B cell (primary cell): ENCODE measurements at regions not wholly inside any gene's neighbourhood (a gene's known extent, or its start where the extent isn't known, plus 50 kb on each side); places are given as distances from the start of the nearest gene placed in this dataset.

Experiments used
- ATAC-seq: fragments of 200-7000 bp; cut with Tn5 transposase; one replicate; pipeline ENCODE4 v1.10.0; 2021; ENCODE audit warnings: low read depth, mild to moderate bottlenecking, moderate number of reproducible peaks, moderate library complexity
- CTCF ChIA-PET: fragments of 350-600 bp; sonication (Branson Sonifier 250); formaldehyde crosslinking; loops from one replicate; lab custom pipeline; 2021; ENCODE audit warnings: antibody characterized with exemption, inconsistent platforms; lab: Charles Lee
- POLR2A ChIA-PET: fragments of 350-600 bp; sonication (Branson Sonifier 250); formaldehyde crosslinking; loops from one replicate; lab custom pipeline; 2021; ENCODE audit warnings: antibody characterized with exemption; lab: Charles Lee
- DNase-seq: peaks from one replicate; pipeline ENCODE4 v3.0.0; 2013
- H2AFZ ChIP-seq: 2 replicates; pipeline ENCODE4 v1.6.1; 2012; ENCODE audit warnings: mild to moderate bottlenecking, low read depth, low read length; ENCODE audit not compliant: insufficient read depth, poor library complexity, severe bottlenecking
- H3K27ac ChIP-seq, 2 donors: 1 replicate in 1 of 2; 2 replicates in 1 of 2; pipeline ENCODE4 v1.5.1; 2012 to 2013; ENCODE audit warnings: low read length in 2 of 2, mild to moderate bottlenecking in 2 of 2, moderate library complexity in 1 of 2
- H3K27me3 ChIP-seq, 4 experiments: fragments of 200-600 bp in 1 of 4; sonication (generic) in 1 of 4; replicated peaks in 1 of 4; 1 replicate in 2 of 4; 2 replicates in 2 of 4; pipeline versions ENCODE4 v1.6.1 to v1.7.0; 2013 to 2016; ENCODE audit warnings: low read length in 3 of 4, mild to moderate bottlenecking in 2 of 4, mixed read lengths in 1 of 4, moderate library complexity in 1 of 4; ENCODE audit not compliant: insufficient read depth in 4 of 4, control insufficient read depth in 3 of 4; ENCODE audit errors: control extremely low read depth in 1 of 4
- H3K36me3 ChIP-seq, 2 experiments: replicated peaks in 1 of 2; 1 replicate in 1 of 2; 2 replicates in 1 of 2; pipeline versions ENCODE4 v1.6.1 to v1.7.1; 2013; ENCODE audit warnings: low read length in 1 of 2; ENCODE audit not compliant: insufficient read depth in 2 of 2, control insufficient read depth in 1 of 2; ENCODE audit errors: control extremely low read depth in 1 of 2, extremely low read depth in 1 of 2
- H3K4me1 ChIP-seq, 2 donors: fragments of 200-600 bp in 1 of 2; sonication (generic) in 1 of 2; 1 replicate in 1 of 2; 2 replicates in 1 of 2; pipeline versions ENCODE4 v1.5.1 to v1.6.1; 2013 to 2017; ENCODE audit warnings: low read length in 2 of 2; ENCODE audit not compliant: control insufficient read depth in 2 of 2, insufficient read depth in 2 of 2
- H3K4me2 ChIP-seq: replicated peaks from 2 replicates; pipeline ENCODE3; 2012; ENCODE audit warnings: mild to moderate bottlenecking, low read depth, low read length; ENCODE audit not compliant: poor library complexity, severe bottlenecking
- H3K4me3 ChIP-seq, 5 experiments: fragments of 200-600 bp in 1 of 5; sonication (generic) in 1 of 5; 1 replicate in 3 of 5; 2 replicates in 2 of 5; pipeline versions ENCODE4 v1.5.1 to v1.7.0; 2011 to 2016; ENCODE audit warnings: low read length in 4 of 5, mild to moderate bottlenecking in 4 of 5, low read depth in 2 of 5, control low read depth in 1 of 5, moderate library complexity in 1 of 5; ENCODE audit not compliant: insufficient read depth in 1 of 5; ENCODE audit errors: control extremely low read depth in 1 of 5, extremely low read depth in 1 of 5
- H3K79me2 ChIP-seq: fragments of 200-600 bp; sonication (generic); one replicate; pipeline ENCODE4 v1.6.0; 2016; ENCODE audit warnings: low read length; ENCODE audit not compliant: control insufficient read depth, insufficient read depth
- H3K9ac ChIP-seq: fragments of 200-600 bp; sonication (generic); 2 replicates; pipeline ENCODE4 v1.6.1; 2017; ENCODE audit warnings: mild to moderate bottlenecking, low read length, moderate library complexity
- H3K9me3 ChIP-seq, 3 donors: one replicate each; pipeline versions ENCODE4 v1.6.1 to v1.7.1; 2013; ENCODE audit warnings: low read length in 2 of 3; ENCODE audit not compliant: control insufficient read depth in 2 of 3, insufficient read depth in 1 of 3; ENCODE audit errors: control extremely low read depth in 1 of 3
- H4K20me1 ChIP-seq: 2 replicates; pipeline ENCODE4 v1.6.0; 2012; ENCODE audit warnings: mild to moderate bottlenecking, low read length; ENCODE audit not compliant: insufficient read depth, control insufficient read depth, poor library complexity, severe bottlenecking
- H3K27ac Mint-ChIP-seq: one replicate; pipeline ENCODE4 v1.8.0; 2021; ENCODE audit warnings: mixed read lengths
- H3K27me3 Mint-ChIP-seq: one replicate; pipeline ENCODE4 v1.8.0; 2021; ENCODE audit warnings: mixed read lengths
- H3K4me1 Mint-ChIP-seq: one replicate; pipeline ENCODE4 v1.8.0; 2021; ENCODE audit warnings: mixed read lengths
- H3K4me3 Mint-ChIP-seq: one replicate; pipeline ENCODE4 v1.8.0; 2021; ENCODE audit warnings: mixed read lengths
- H3K9me3 Mint-ChIP-seq: one replicate; pipeline ENCODE4 v1.8.0; 2022; ENCODE audit warnings: mixed read lengths; ENCODE audit not compliant: insufficient read depth
- EZH2 ChIP-seq: IDR thresholded peaks from 2 replicates; pipeline ENCODE4 v1.6.1; 2012; ENCODE audit warnings: borderline replicate concordance, low read depth, mild to moderate bottlenecking, moderate library complexity, low read length; ENCODE audit not compliant: insufficient read depth, poor library complexity, severe bottlenecking
- intact Hi-C: fragments of 100-400 bp; cut with micrococcal nuclease; formaldehyde crosslinking; loops from one replicate; pipeline ENCODE4 v1.10.0; 2022
- TF ChIP-seq, protein P1 (sequence below): fragments of 200-600 bp; IDR thresholded peaks from one replicate; pipeline ENCODE4 v1.8.0; 2022; ENCODE audit warnings: antibody characterized with exemption, mild to moderate bottlenecking

DNA sequence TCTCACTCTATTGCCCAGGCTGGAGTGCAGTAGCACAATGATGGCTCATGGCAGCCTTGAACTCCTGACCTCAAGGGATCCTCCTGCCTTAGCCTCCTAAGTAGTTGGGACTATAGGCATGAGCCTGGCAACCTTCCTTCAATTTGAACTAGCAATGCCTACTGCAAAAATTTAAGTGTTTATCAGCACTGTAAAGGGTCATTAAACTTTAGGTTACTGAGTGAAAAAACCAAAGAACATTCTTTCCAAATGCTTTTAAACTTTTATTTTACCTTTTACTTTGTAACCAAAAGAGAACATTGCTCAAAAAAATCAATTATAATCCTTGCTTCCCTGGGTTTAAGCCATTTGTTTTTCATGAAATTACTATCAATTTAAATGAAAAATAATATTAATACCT is 101.0 kb upstream of the NHSL1 start:
- DNase-seq (no peak), ATAC-seq (no peak)
- Mint-ChIP-seq H3K4me1 (no peaks in the 10 kb centered on the region), H3K27me3 (peaks cover 6% of the 10 kb centered on the region), H3K9me3 (no peaks in the 10 kb centered on the region), H3K4me3 (no peak overlapping the region), H3K27ac (no peak overlapping the region)
- no peak overlapping the region for H3K4me2 ChIP-seq
- H3K9ac ChIP-seq = no peak overlapping the region
- TF ChIP-seq, protein P1, sequence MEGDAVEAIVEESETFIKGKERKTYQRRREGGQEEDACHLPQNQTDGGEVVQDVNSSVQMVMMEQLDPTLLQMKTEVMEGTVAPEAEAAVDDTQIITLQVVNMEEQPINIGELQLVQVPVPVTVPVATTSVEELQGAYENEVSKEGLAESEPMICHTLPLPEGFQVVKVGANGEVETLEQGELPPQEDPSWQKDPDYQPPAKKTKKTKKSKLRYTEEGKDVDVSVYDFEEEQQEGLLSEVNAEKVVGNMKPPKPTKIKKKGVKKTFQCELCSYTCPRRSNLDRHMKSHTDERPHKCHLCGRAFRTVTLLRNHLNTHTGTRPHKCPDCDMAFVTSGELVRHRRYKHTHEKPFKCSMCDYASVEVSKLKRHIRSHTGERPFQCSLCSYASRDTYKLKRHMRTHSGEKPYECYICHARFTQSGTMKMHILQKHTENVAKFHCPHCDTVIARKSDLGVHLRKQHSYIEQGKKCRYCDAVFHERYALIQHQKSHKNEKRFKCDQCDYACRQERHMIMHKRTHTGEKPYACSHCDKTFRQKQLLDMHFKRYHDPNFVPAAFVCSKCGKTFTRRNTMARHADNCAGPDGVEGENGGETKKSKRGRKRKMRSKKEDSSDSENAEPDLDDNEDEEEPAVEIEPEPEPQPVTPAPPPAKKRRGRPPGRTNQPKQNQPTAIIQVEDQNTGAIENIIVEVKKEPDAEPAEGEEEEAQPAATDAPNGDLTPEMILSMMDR = no peak
- TF ChIP-seq EZH2 = no peak
- CTCF ChIA-PET = no interaction called here
- no peaks in the 10 kb centered on the region for H3K9me3 ChIP-seq
- no peaks in the 10 kb centered on the region for H3K4me1 ChIP-seq
- H3K36me3 ChIP-seq = no peaks in the 10 kb centered on the region
- H2AFZ ChIP-seq = no peak overlapping the region
- H3K4me3 ChIP-seq = no peak overlapping the region
- intact Hi-C loops = no loop called here
- no peaks in the 10 kb centered on the region for H3K27me3 ChIP-seq
- H3K27ac ChIP-seq = no peak overlapping the region
- no peaks in the 10 kb centered on the region for H4K20me1 ChIP-seq
- H3K79me2 ChIP-seq = no peaks in the 10 kb centered on the region
- POLR2A ChIA-PET = no interaction called here

DNA sequence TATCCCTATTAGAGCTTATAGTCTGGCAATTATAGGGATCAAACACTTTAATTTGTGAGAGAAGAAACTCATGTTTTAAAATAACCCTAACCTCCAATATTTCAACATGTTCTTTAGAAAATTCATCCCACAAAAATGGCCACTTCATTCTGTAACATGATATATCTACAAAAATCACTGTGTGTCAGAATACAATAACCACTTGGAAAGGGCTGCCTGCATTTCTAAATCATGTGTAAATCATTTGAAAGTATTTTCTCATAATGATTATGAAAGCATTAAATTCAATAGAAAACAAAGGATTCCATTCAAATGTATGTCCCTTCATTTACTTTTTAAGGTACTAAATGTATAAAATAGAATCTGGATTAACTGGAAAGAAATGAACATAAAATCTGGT is 101.4 kb upstream of the NHSL1 start:
- no peak overlapping the region for H3K4me2 ChIP-seq
- no peak for DNase-seq
- H3K36me3 ChIP-seq = no peaks in the 10 kb centered on the region
- no peak overlapping the region for H3K9ac ChIP-seq
- TF ChIP-seq EZH2 = no peak
- TF ChIP-seq, protein P1 = no peak
- no peaks in the 10 kb centered on the region for H3K79me2 ChIP-seq
- no peaks in the 10 kb centered on the region for H3K9me3 ChIP-seq
- H3K4me3 ChIP-seq = no peak overlapping the region
- CTCF ChIA-PET = no interaction called here
- H3K4me3 Mint-ChIP-seq = no peak overlapping the region
- no peak for ATAC-seq
- intact Hi-C loops = no loop called here
- H3K27ac ChIP-seq = no peak overlapping the region
- POLR2A ChIA-PET = no interaction called here
- no peak overlapping the region for H3K27ac Mint-ChIP-seq
- no peak overlapping the region for H2AFZ ChIP-seq
- peaks cover 6% of the 10 kb centered on the region for H3K27me3 Mint-ChIP-seq
- H4K20me1 ChIP-seq = no peaks in the 10 kb centered on the region
- no peaks in the 10 kb centered on the region for H3K4me1 Mint-ChIP-seq
- H3K27me3 ChIP-seq = no peaks in the 10 kb centered on the region
- no peaks in the 10 kb centered on the region for H3K9me3 Mint-ChIP-seq
- H3K4me1 ChIP-seq = no peaks in the 10 kb centered on the region
